ENCODE measurements at regions not wholly inside any gene's neighbourhood (a gene's known extent, or its start where the extent isn't known, plus 50 kb on each side); places are given as distances from the start of the nearest gene placed in this dataset.

GRCh38 chr10:37713642-37714041 lies 143.8 kb downstream of the ZNF248 start:
- H3K4me1 ChIP-seq = no peaks in the 10 kb centered on the region
- H3K4me3 ChIP-seq = no peak overlapping the region
- H3K27ac ChIP-seq = no peak overlapping the region
- H3K9me3 ChIP-seq = no peaks in the 10 kb centered on the region
- intact Hi-C loops (cut with DNase I; ENCODE audit: low total_unique reads) = no loop called here
- H3K36me3 ChIP-seq = no peaks in the 10 kb centered on the region
- no peak for TF ChIP-seq CTCF (IDR thresholded peaks at IDR 0.05)
- DNase-seq = no peak
- no peaks in the 10 kb centered on the region for H3K27me3 ChIP-seq

- no peak for TF ChIP-seq CTCF (IDR thresholded peaks at IDR 0.05)
- H3K27ac ChIP-seq = no peak overlapping the region
- intact Hi-C loops (cut with DNase I; ENCODE audit: low total_unique reads) = no loop called here
- no peaks in the 10 kb centered on the region for H3K9me3 ChIP-seq
- H3K27me3 ChIP-seq = no peaks in the 10 kb centered on the region
- no peaks in the 10 kb centered on the region for H3K4me1 ChIP-seq
- H3K36me3 ChIP-seq = no peaks in the 10 kb centered on the region
- no peak for DNase-seq
- H3K4me3 ChIP-seq = no peak overlapping the region
Observed at GRCh38 chr10:37713132-37713501, 144.3 kb downstream of the ZNF248 start.

- no peak for DNase-seq
- no peaks in the 10 kb centered on the region for H3K9me3 ChIP-seq
- H3K36me3 ChIP-seq = no peaks in the 10 kb centered on the region
- no peaks in the 10 kb centered on the region for H3K27me3 ChIP-seq
- intact Hi-C loops (cut with DNase I; ENCODE audit: low total_unique reads) = no loop called here
- no peak overlapping the region for H3K4me3 ChIP-seq
- TF ChIP-seq CTCF (IDR thresholded peaks at IDR 0.05) = no peak
- H3K4me1 ChIP-seq = no peaks in the 10 kb centered on the region
- no peak overlapping the region for H3K27ac ChIP-seq
Observed at GRCh38 chr10:37712489-37713131, 144.8 kb downstream of the ZNF248 start.

GRCh38 chr10:37711617-37712488 lies 145.6 kb downstream of the ZNF248 start:
- no peaks in the 10 kb centered on the region for H3K36me3 ChIP-seq
- intact Hi-C loops (cut with DNase I; ENCODE audit: low total_unique reads) = no loop called here
- no peaks in the 10 kb centered on the region for H3K9me3 ChIP-seq
- H3K4me1 ChIP-seq = no peaks in the 10 kb centered on the region
- H3K27ac ChIP-seq = no peak overlapping the region
- no peak for TF ChIP-seq CTCF (IDR thresholded peaks at IDR 0.05)
- H3K4me3 ChIP-seq = no peak overlapping the region
- no peak for DNase-seq
- H3K27me3 ChIP-seq = no peaks in the 10 kb centered on the region

GRCh38 chr10:37710831-37711616 lies 146.4 kb downstream of the ZNF248 start:
- Histone ChIP-seq H3K27me3 (no peaks in the 10 kb centered on the region), H3K4me3 (no peak overlapping the region), H3K36me3 (no peaks in the 10 kb centered on the region), H3K4me1 (no peaks in the 10 kb centered on the region), H3K9me3 (no peaks in the 10 kb centered on the region), H3K27ac (no peak overlapping the region)
- DNase-seq = no peak
- intact Hi-C loops (cut with DNase I; ENCODE audit: low total_unique reads) = no loop called here
- TF ChIP-seq CTCF (IDR thresholded peaks at IDR 0.05) = no peak

Data from tibial artery (tissue), 4 donors.